ENCODE measurements at regions not wholly inside any gene's neighbourhood (a gene's known extent, or its start where the extent isn't known, plus 50 kb on each side); places are given as distances from the start of the nearest gene placed in this dataset.

DNA sequence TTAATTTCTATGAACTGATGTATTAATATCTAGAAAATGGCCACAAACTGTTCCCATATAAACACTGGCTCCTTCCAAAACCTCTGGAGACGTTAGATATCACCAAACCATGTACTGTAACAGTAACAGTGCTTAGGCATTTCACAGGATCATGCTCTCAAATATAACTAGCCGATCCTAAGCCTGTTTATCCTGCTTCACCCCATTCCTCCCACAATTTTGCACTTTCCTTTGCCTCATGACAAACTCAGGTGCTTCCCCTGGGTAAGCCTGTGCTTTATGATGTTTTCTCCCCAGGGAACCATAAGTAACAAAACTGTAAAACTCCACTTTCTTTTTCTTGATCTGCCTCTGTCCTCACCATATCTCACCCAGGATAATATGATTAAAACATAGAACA is 452.3 kb downstream of the PLA2G4A start:
- no peak for DNase-seq (ENCODE audit: low read depth, low spot score)
- no peak overlapping the region for H3K27ac ChIP-seq

DNA sequence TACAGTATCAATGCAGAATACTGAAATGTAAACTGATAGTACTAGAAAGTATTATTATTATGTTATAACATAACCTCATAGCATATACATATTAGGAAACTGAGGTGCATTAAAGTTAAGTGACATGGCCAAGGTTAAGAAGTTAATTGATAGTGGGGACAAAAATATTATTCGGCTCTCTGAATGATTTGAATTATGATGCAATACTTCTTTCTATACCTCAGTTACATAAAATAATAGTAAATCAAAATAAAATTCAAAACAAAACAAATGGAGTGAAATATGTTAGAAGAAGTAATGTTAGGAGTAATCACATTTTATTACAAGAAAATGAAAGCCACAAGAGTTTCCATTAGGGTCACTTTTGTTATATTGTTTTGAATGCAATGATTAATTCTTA is 455.2 kb downstream of the PLA2G4A start:
- H3K27ac ChIP-seq = no peak overlapping the region
- DNase-seq (ENCODE audit: low read depth, low spot score) = no peak

DNA sequence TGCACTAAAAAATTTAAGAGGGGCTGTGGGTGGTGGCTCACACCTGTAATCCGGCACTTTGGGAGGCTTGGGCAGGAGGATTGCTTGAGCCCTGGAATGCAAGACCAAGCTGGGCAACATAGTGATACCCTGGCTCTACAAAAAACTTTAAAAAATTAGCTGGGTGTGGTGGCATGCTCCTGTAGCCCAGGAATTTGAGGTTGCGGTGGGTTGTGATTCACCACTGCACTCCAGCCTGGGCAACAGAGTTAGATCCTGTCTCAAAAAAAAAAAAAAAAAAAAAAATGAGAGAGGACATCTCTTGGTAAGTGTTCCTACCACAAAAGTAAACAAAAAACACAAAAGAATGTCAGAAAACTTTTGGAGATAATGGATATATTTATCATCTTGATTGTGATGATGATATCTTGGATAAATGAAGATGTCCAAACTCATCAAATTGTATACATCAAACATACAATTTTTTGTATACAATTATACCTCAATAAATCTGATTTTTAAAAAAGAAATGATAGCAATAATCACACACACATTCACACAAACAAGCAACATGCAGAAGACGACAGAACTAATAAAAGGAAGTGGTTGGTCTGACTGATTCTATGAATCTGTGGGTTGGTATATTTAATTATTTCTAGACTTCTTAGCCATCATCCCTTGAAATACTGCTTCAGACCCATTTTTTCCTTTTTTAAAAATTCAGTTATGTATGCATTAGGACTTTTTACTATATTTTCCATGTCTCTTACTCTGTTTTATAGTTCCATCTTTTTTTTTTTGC is 465.9 kb downstream of the PLA2G4A start:
- DNase-seq (ENCODE audit: low read depth, low spot score) = no peak
- H3K27ac ChIP-seq = no peak overlapping the region

GRCh38 chr1:187300081-187300480 is 471.3 kb downstream of the PLA2G4A start:
- DNase-seq (ENCODE audit: low read depth, low spot score) = no peak
- H3K27ac ChIP-seq = no peak overlapping the region

DNA sequence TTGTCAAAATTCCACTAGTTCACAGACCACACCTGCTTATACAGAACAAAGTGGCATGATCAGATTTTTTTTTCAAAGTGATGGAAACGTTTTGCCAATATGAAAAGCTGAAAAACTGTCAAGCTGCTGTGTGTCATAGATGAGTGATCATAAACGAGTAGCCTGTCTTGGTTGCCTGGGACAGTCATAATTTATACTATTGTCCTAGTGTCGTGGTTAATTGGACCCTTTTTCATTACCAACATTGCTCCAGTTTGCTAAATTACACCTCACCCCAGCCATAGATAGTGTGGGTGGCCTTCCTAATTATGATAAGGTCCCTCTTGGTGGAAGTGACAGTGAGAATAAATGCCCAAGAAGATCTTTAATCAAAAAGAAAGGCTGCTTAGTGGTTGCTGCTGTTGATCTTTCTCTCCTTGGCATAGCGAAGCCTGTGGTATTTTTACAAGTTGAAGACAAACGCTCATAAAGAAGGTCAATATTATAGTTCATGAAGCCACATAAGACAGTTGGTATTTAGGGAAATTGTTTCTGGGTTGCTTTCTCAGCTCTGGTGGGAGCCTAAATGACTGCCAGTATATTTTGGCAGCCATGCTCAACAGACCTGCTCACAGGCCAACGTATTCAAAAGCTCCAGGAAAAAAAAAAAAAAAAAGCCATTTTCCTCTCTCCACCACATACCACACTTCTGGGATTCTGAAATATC is 478.1 kb downstream of the PLA2G4A start:
- DNase-seq (ENCODE audit: low read depth, low spot score) = no peak
- H3K27ac ChIP-seq = no peak overlapping the region

DNA sequence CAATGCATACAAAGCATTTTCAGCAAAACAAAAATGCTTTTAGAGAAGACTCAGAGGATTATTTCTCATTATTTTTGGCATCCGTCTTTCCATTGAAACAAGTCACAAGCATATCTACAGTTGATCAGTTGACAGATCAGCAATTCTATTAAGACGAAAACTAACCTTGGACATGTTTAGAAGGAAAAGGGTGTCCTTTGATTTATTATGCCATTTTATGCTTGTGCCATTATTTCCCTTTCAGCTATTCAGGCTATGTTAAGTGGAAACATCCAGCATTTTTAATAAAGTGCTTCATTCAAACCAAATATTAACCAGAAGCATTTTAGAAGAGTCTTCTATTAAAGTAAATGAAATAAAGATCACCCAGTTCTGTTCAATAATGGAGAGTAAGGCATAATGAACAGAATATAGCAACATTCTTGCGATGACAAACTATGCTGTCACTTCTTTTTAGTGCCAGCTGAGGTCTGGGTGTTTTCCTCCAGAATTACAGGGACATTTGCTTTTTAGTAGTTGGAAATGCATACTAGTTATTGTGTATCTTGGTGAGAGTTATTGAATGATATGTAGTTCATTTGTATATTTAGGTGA is 481.4 kb downstream of the PLA2G4A start:
- H3K27ac ChIP-seq = no peak overlapping the region
- DNase-seq (ENCODE audit: low read depth, low spot score) = no peak

GRCh38 chr1:187313115-187313514 is 484.4 kb downstream of the PLA2G4A start:
- no peak overlapping the region for H3K27ac ChIP-seq
- DNase-seq (ENCODE audit: low read depth, low spot score) = no peak

- no peak for DNase-seq (ENCODE audit: low read depth, low spot score)
- H3K27ac ChIP-seq = no peak overlapping the region
Observed at GRCh38 chr1:187326557-187326956, 497.8 kb downstream of the PLA2G4A start.

- H3K27ac ChIP-seq = no peak overlapping the region
- DNase-seq (ENCODE audit: low read depth, low spot score) = no peak
Observed at GRCh38 chr1:187336441-187337168, 507.9 kb downstream of the PLA2G4A start.

DNA sequence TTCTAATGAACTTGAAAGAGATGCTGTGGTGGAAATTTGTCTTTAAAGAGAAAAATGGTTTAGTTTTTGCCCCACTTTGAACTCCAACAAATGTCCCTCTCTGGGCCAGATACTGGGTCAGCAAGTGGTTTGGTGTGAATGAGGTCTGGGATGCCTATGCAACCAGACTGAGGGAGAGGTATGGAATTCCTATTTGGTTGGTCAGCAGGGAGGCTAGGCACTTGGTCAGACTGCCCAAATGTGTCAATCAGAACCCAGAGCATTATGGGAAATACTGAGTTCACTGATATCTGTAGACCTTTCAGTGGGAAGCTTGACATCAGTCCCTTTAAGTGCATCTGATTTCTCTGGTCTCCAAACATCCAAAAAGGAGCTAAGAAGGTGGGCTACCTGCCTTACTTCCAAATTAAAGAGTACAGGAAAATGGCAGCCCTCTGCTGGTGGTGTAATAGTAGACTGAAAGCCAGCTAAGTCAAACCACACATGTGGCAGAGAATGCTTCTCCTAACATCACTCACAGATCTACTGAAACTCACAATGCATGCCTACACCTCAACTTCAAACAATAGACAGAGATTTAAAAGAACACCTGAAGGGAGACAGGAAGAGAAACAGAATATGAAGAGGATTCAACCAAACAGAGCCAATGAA is 510.1 kb downstream of the PLA2G4A start:
- no peak overlapping the region for H3K27ac ChIP-seq
- DNase-seq (ENCODE audit: low read depth, low spot score) = no peak

DNA sequence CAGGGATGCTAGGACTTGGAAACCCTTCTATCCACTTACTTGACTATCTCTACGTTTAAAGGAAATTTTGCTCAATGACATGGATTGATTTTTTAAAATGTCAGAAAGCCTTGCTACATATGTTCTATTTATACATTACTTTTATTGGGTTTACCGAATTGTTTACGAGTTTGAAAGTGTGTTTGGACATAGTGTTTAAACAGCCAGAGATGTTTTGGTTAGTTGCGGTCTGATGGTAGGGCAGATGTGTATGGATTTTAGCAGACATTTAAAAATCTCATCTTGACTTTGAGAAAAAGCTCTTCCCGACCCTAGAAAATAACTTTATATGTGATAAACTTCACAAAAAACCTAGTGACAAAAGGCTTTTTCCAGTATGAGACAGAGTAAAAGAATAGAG is 513.7 kb downstream of the PLA2G4A start:
- DNase-seq (ENCODE audit: low read depth, low spot score) = no peak

GRCh38 chr1:187374082-187374481 is 545.3 kb downstream of the PLA2G4A start:
- no peak overlapping the region for H3K27ac ChIP-seq
- no peak for DNase-seq (ENCODE audit: low read depth, low spot score)

More for the DNA sequence above, 513.7 kb downstream of the PLA2G4A start:
- H3K27ac ChIP-seq = no peak overlapping the region

DNA sequence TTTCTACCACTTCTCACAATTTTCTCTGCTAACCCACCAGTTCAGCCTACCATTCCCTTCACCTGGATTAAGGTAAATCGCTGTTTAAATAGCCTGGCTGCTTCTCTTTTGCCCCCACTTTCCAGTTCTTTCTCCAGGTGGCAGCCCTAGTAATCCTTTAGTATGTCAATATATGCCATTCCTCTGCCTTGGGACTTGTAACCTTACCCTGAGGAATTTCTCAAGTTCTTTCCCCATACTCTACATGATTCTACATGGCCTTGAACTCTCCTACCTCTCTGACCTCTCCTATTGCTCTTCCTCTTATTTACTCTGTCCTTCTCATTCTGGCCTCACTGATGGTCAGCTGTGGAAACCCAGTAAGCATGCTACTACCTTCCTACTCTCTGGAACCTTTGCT is 546.0 kb downstream of the PLA2G4A start:
- H3K27ac ChIP-seq = no peak overlapping the region
- no peak for DNase-seq (ENCODE audit: low read depth, low spot score)

DNA sequence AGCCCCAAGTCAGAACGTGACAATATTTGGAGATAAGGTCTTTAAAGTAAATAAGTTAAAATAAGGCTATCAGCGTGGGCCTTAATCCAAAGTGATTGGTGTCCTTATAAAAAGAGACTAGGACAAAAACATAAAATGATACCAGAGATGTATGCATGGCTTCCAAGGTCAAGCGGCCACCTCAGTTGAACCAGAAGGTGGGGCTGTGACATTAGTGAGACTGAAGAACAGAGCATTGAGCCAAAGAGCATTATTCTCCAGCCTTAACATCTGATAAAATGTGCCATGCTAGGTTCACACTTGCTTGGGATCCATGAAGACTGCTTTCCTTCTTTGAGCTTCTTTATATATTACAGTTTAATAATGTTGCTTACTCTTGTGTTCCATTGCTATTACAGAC is 554.6 kb downstream of the PLA2G4A start:
- no peak for DNase-seq (ENCODE audit: low read depth, low spot score)
- no peak overlapping the region for H3K27ac ChIP-seq

GRCh38 chr1:187384504-187384903 is 555.8 kb downstream of the PLA2G4A start:
- DNase-seq (ENCODE audit: low read depth, low spot score) = no peak
- no peak overlapping the region for H3K27ac ChIP-seq

- DNase-seq (ENCODE audit: low read depth, low spot score) = no peak
Observed at GRCh38 chr1:187390215-187390818, 561.6 kb downstream of the PLA2G4A start.

GRCh38 chr1:187396226-187396625 is 567.5 kb downstream of the PLA2G4A start:
- no peak overlapping the region for H3K27ac ChIP-seq
- DNase-seq (ENCODE audit: low read depth, low spot score) = no peak

More at GRCh38 chr1:187390215-187390818, 561.6 kb downstream of the PLA2G4A start:
- H3K27ac ChIP-seq = no peak overlapping the region

- DNase-seq (ENCODE audit: low read depth, low spot score) = no peak
- H3K27ac ChIP-seq = no peak overlapping the region
Observed at GRCh38 chr1:187396929-187397796, 568.4 kb downstream of the PLA2G4A start.
